A673 (cell line): ENCODE measurements at regions not wholly inside any gene's neighbourhood (a gene's known extent, or its start where the extent isn't known, plus 50 kb on each side); places are given as distances from the start of the nearest gene placed in this dataset.

ENCODE experiments used
- EZH2 ChIP-seq: fragments of 200-600 bp; sonication (generic); IDR thresholded peaks from 2 replicates; pipeline ENCODE4 v1.6.1; 2017; ENCODE audit warnings: borderline replicate concordance, low read depth, mild to moderate bottlenecking, mixed read lengths, antibody characterized with exemption, low read length; ENCODE audit not compliant: poor library complexity, severe bottlenecking
- TF ChIP-seq, protein P1 (sequence below): fragments of 300-800, 200-600 bp; sonication (generic); conservative IDR thresholded peaks from 2 replicates; pipeline ENCODE4 v1.5.1; 2017; ENCODE audit warnings: low read depth, mild to moderate bottlenecking, antibody characterized with exemption, low read length, moderate library complexity, mixed read lengths

DNA sequence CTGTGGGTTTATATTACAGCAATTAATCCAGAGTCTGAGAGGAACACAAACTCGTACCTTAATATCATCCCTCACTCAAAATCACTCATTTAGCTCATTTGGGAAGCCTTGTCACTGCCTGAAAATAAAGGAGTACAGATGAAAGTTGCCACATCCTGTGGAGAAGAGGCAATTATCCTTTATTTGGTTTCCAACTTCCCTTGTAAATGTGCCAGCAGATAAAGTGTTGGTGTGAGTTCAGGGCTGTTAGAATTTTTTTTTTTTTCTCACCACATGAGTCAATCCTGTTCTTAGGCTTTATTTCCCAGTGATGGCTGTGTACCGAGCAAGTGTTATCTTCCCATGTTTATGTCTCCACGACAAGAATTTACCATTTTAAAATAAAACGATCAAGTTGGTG, 99.0 kb upstream of the SMIM30 start:
- TF ChIP-seq, protein P1, sequence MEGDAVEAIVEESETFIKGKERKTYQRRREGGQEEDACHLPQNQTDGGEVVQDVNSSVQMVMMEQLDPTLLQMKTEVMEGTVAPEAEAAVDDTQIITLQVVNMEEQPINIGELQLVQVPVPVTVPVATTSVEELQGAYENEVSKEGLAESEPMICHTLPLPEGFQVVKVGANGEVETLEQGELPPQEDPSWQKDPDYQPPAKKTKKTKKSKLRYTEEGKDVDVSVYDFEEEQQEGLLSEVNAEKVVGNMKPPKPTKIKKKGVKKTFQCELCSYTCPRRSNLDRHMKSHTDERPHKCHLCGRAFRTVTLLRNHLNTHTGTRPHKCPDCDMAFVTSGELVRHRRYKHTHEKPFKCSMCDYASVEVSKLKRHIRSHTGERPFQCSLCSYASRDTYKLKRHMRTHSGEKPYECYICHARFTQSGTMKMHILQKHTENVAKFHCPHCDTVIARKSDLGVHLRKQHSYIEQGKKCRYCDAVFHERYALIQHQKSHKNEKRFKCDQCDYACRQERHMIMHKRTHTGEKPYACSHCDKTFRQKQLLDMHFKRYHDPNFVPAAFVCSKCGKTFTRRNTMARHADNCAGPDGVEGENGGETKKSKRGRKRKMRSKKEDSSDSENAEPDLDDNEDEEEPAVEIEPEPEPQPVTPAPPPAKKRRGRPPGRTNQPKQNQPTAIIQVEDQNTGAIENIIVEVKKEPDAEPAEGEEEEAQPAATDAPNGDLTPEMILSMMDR = no peak
- TF ChIP-seq EZH2 = no peak
